ENCODE measurements at regions not wholly inside any gene's neighbourhood (a gene's known extent, or its start where the extent isn't known, plus 50 kb on each side); places are given as distances from the start of the nearest gene placed in this dataset.

DNA sequence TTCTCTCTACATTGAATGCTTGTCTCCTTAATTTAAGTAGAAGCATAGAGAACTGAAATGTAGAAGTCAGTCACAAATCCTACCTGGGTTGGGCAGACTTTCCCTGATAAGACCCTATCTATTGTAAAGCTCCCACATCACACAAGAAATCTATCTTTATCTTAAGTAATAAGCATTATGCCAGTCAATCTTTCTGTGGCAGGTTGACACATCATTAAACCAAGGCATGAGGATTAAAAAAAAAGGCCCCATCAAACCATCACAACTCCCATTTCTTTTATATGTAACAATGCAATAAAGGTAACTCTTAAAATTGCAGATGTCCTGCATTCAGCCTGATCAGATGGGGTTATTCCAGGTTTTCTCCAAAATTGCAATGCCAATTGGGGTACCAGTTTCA is 311.8 kb downstream of the TOX3 start:
- no peak for DNase-seq (ENCODE audit: low read depth)

GRCh38 chr16:52234626-52235025 is 312.3 kb downstream of the TOX3 start:
- no peak for DNase-seq (ENCODE audit: low read depth)

- no peak for DNase-seq (ENCODE audit: low read depth)
These were observed 317.5 kb downstream of the TOX3 start for GRCh38 chr16:52229471-52229870.

GRCh38 chr16:52227851-52228250 is 319.1 kb downstream of the TOX3 start:
- DNase-seq (ENCODE audit: low read depth) = no peak

GRCh38 chr16:52212841-52213240 is 334.1 kb downstream of the TOX3 start:
- no peak for DNase-seq (ENCODE audit: low read depth)

- DNase-seq (ENCODE audit: low read depth) = no peak
These were observed 337.7 kb downstream of the TOX3 start for GRCh38 chr16:52209227-52209626.

- DNase-seq (ENCODE audit: low read depth) = no peak
These were observed 343.8 kb downstream of the TOX3 start for GRCh38 chr16:52203096-52203495.

DNA sequence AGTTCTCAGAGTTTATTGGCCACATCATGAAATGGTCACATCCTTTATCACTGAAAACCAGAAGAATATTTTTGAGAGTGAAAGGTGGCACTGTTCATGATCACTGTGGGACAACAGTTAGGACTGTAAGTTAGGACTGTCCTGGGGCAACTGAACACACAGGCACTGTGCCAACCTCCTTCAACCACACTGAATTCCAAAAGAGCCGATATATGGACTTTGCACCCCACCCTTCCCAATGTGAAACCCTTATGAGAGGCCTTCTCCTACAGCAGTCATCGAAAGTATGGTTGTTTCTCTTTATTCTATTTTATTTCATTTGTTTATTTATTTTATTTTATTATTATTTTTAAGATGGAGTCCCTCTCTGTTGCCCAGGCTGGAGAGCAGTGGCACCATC is 353.5 kb downstream of the TOX3 start:
- DNase-seq (ENCODE audit: low read depth) = no peak

- DNase-seq (ENCODE audit: low read depth) = peak; percentile 33
These were observed 355.3 kb downstream of the TOX3 start for GRCh38 chr16:52191531-52192134.

GRCh38 chr16:52184336-52184735 is 362.6 kb downstream of the TOX3 start:
- no peak for DNase-seq (ENCODE audit: low read depth)

GRCh38 chr16:52182840-52183239 is 364.1 kb downstream of the TOX3 start:
- DNase-seq (ENCODE audit: low read depth) = no peak

DNA sequence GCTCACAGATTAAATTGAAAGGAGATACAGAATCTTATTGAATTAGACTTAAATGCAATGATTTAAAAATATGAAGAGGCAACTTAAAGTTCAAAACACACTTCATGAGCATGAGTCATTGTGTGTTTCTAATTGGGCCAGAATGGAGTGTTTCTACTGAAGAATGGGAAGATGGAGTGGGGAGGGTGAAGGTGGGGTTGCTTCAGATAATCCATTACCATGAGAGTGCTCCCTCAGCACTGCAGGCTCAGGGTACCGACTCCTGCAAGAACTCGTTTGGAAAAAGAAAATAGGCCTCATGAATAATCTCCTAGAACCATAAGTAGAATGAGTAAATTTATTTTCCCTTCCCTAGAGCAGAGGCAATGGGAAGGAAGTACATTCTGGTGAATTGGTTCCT is 372.8 kb downstream of the TOX3 start:
- DNase-seq (ENCODE audit: low read depth) = no peak

- DNase-seq (ENCODE audit: low read depth) = no peak
These were observed 375.5 kb downstream of the TOX3 start for GRCh38 chr16:52171481-52171880.

DNA sequence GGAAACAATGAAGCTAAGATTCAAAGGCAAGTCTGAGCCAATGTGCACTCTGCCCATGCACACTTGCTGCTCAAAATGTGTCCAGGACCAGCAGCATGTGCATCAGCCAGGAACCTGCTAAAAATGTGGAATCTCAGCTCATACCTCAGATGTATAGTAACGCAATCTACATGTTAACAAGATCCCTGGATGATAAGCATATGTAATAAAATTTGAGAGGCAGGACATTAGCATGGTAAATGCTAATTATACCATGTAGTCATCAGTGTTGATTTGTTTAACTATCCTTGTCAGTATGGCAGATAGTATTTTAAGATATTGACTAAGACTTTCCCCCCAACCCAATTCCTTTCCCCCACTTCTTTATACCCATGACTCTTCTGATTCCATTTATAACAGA is 379.6 kb downstream of the TOX3 start:
- no peak for DNase-seq (ENCODE audit: low read depth)

GRCh38 chr16:52165961-52166360 is 381.0 kb downstream of the TOX3 start:
- DNase-seq (ENCODE audit: low read depth) = no peak

DNA sequence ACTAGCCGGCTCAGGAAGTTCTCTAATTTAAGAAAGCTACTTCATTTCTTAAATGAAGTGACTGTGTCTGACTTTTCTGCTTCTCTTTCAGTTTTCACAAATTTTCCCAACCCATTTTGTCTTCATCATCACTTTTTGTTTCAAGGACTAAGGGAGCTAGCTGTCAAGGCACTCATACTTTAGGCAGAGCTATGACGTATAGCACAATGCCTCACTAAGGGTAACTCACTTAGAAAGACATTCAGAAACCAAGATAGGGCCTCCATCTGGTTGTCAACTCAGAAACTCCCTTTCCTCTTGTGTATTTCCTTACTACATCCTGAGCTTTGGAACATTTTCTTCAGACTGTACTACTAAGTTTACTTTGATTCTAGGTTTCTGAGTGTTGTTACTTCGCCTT is 397.9 kb downstream of the TOX3 start:
- no peak for DNase-seq (ENCODE audit: low read depth)

DNA sequence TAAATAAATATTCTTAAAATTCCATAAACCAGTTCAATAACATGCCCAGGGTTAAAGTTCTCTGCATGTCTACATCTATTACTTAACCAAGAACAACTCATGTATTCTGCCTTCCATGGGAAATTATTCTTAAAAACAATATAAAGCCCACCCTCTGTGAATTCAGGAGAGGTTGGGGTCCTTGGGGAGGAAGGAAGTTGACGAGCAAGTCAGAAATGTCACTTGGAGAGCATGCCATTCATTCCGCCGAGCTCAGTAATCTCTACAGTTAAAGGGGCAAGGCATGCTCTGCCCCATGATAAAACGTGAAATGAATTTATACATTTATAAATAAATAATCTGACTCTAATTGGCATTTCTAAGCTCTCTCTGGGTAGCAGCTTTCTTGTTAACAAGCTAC is 405.1 kb downstream of the TOX3 start:
- DNase-seq (ENCODE audit: low read depth) = no peak

GRCh38 chr16:52128361-52128760 is 418.6 kb downstream of the TOX3 start:
- DNase-seq (ENCODE audit: low read depth) = no peak

- DNase-seq (ENCODE audit: low read depth) = no peak
These were observed 423.1 kb downstream of the TOX3 start for GRCh38 chr16:52123842-52124241.

DNA sequence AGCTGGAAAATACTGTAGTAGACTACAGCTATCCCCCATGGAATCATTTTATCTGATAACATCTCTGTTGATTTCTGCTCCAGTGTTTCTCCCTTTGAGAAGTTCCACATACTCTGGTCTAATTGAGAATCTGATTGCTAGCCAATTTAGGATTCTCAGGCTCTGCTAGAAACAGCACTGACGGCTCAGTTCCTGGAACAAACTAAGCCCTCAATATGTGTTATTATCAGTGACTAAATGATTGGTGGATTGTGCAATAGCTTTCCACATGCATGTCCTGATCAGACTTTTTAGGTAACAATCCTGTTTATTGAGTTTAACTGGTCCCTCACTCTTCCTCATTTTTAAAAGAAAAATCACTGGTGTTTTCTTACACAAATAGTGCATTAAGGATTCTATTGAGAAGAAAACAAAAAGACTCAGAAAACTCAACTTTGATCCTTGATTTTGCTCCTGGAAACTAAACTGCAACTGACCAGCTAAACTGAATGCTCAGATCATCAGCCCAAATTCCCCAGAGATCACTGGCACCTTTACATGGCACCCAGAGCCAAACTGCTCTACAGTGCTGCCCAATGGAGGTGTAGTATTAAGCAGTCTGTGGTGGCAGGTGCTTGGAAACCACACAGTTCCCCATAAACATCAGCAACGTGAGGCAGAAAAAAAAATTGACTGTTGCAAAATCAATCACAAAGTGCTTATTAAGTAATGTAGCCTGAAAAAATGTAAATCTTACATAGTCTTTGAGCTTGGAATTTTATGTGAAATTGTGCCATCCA is 423.7 kb downstream of the TOX3 start:
- no peak for DNase-seq (ENCODE audit: low read depth)

DNA sequence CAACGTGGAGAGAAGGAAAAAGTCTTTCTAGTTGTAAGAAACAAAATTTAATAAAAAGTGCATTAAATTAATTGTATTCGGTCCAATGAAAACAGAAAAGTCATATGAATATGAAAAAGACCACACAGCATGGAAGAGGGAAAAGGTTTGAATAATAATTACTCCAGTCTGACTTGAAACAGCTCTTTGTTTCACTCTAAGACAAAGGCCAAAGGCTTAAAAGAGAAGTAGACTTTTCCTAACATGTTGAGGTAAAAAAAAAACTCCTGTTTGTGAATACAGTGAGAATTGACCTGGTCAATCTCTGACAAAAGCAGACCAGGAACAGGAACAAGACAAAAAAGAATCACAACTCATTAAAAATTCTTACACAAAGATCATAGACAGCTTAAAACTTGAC is 429.8 kb downstream of the TOX3 start:
- DNase-seq (ENCODE audit: low read depth) = no peak

- DNase-seq (ENCODE audit: low read depth) = no peak
These were observed 432.6 kb downstream of the TOX3 start for GRCh38 chr16:52114379-52114778.

DNA sequence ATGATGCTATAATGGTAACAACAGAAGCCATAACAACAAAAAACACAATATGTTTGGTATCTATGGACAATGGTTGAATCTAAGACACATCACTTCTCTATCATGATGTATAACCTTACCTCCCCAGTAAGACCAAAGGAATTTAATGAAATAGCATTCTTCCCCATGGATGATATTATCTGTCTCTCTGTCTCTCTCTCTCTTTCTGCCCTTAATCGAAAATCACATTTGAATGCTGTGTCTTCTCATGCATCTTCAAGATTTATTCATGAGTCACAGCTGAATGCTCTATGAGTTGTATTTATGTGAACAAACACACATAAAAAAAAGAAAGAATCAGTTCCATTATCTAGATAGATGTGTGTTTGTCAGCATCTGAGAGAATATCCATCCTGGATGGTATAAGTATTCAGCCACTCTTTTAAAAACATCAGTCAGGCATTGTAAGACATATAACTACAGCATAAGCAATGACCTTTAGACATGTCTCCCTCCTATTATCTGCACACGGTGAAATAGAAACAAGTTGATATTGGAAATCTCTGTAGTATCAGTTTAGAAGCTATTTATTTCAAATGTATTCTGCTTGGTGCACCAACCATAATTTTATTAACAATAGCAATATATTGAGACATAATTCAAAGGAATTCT is 433.3 kb downstream of the TOX3 start:
- no peak for DNase-seq (ENCODE audit: low read depth)

Data from GM04504 (cell line).